Neural cell (in vitro differentiated cells): ENCODE measurements at regions not wholly inside any gene's neighbourhood (a gene's known extent, or its start where the extent isn't known, plus 50 kb on each side); places are given as distances from the start of the nearest gene placed in this dataset.

Experiments used
- CTCF ChIP-seq: fragments of 450-650 bp; IDR thresholded peaks from 2 replicates; pipeline ENCODE4 v1.5.1; 2014; ENCODE audit warnings: antibody characterized with exemption, mild to moderate bottlenecking, moderate library complexity; ENCODE audit not compliant: poor library complexity, severe bottlenecking
- EP300 ChIP-seq: fragments of 450-650 bp; conservative IDR thresholded peaks from 2 replicates; pipeline ENCODE4 v1.6.1; 2014; ENCODE audit warnings: antibody characterized with exemption, mild to moderate bottlenecking, moderate library complexity; ENCODE audit not compliant: poor library complexity, severe bottlenecking
- EZH2 ChIP-seq: fragments of 200-600, 300-800 bp; shearing (Covaris generic), sonication (generic); IDR thresholded peaks from 2 replicates; pipeline ENCODE4 v1.6.1; 2014; ENCODE audit warnings: antibody characterized with exemption, low read length, borderline replicate concordance, mild to moderate bottlenecking; ENCODE audit not compliant: insufficient read depth, poor library complexity, severe bottlenecking
- MXI1 ChIP-seq: fragments of 450-650 bp; conservative IDR thresholded peaks from 2 replicates; pipeline ENCODE4 v1.6.1; 2014; ENCODE audit warnings: antibody characterized with exemption, mild to moderate bottlenecking; ENCODE audit not compliant: poor library complexity, severe bottlenecking
- POLR2AphosphoS5 ChIP-seq: IDR thresholded peaks from 2 replicates; pipeline ENCODE4 v1.6.1; 2012
- SMC3 ChIP-seq: fragments of 450-650 bp; conservative IDR thresholded peaks from 2 replicates; pipeline ENCODE4 v1.6.1; 2014; ENCODE audit warnings: antibody characterized with exemption, mild to moderate bottlenecking, moderate library complexity; ENCODE audit not compliant: poor library complexity
- TAF1 ChIP-seq: IDR thresholded peaks from 2 replicates; pipeline ENCODE4 v1.6.1; 2012; ENCODE audit warnings: low read depth
- TF ChIP-seq, protein P1 (sequence below): IDR thresholded peaks from 2 replicates; pipeline ENCODE4 v1.6.1; 2012; ENCODE audit warnings: borderline replicate concordance

DNA sequence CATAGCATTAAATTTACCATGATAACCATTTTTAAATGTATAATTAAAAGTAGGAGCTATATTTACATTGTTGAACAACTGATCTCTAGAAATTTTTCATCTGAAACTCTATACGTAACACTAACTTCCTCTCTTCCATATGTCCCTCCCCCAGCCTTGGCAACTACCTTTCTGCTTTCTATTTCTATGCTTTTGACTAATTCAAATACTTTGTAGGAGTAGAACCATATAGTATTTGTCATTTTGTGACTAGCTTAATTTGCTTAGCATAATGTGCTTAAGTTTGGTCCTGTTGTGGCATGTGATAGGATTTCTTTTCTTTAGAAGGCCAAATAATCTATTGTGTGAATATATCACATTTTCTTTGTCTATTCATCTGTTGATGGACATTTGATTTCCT is 225.3 kb upstream of the POT1 start:
- no peak for TF ChIP-seq CTCF
- no peak for TF ChIP-seq TAF1
- no peak for TF ChIP-seq EZH2
- no peak for TF ChIP-seq MXI1
- no peak for TF ChIP-seq EP300
- TF ChIP-seq, protein P1, sequence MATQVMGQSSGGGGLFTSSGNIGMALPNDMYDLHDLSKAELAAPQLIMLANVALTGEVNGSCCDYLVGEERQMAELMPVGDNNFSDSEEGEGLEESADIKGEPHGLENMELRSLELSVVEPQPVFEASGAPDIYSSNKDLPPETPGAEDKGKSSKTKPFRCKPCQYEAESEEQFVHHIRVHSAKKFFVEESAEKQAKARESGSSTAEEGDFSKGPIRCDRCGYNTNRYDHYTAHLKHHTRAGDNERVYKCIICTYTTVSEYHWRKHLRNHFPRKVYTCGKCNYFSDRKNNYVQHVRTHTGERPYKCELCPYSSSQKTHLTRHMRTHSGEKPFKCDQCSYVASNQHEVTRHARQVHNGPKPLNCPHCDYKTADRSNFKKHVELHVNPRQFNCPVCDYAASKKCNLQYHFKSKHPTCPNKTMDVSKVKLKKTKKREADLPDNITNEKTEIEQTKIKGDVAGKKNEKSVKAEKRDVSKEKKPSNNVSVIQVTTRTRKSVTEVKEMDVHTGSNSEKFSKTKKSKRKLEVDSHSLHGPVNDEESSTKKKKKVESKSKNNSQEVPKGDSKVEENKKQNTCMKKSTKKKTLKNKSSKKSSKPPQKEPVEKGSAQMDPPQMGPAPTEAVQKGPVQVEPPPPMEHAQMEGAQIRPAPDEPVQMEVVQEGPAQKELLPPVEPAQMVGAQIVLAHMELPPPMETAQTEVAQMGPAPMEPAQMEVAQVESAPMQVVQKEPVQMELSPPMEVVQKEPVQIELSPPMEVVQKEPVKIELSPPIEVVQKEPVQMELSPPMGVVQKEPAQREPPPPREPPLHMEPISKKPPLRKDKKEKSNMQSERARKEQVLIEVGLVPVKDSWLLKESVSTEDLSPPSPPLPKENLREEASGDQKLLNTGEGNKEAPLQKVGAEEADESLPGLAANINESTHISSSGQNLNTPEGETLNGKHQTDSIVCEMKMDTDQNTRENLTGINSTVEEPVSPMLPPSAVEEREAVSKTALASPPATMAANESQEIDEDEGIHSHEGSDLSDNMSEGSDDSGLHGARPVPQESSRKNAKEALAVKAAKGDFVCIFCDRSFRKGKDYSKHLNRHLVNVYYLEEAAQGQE: no peak
- TF ChIP-seq POLR2AphosphoS5: no peak
- no peak for TF ChIP-seq SMC3
